ENCODE measurements at regions not wholly inside any gene's neighbourhood (a gene's known extent, or its start where the extent isn't known, plus 50 kb on each side); places are given as distances from the start of the nearest gene placed in this dataset.

- DNase-seq (ENCODE audit: low read depth in 2 of 2), result no peak
Measured at GRCh38 chr2:194002699-194003368, 1654.2 kb upstream of the SLC39A10 start.

GRCh38 chr2:193990868-193991267, 1666.2 kb upstream of the SLC39A10 start:
- DNase-seq (ENCODE audit: low read depth in 2 of 2), result no peak

- no peak for DNase-seq (ENCODE audit: low read depth in 2 of 2)
Measured at GRCh38 chr2:193989645-193990044, 1667.4 kb upstream of the SLC39A10 start.

- no peak for DNase-seq (ENCODE audit: low read depth in 2 of 2)
Measured at GRCh38 chr2:193988784-193989183, 1668.2 kb upstream of the SLC39A10 start.

GRCh38 chr2:193985272-193985671, 1671.8 kb upstream of the SLC39A10 start:
- DNase-seq (ENCODE audit: low read depth in 2 of 2), result no peak

- no peak for DNase-seq (ENCODE audit: low read depth in 2 of 2)
Measured at GRCh38 chr2:193980599-193980998, 1676.4 kb upstream of the SLC39A10 start.

GRCh38 chr2:193973781-193974180, 1683.2 kb upstream of the SLC39A10 start:
- no peak for DNase-seq (ENCODE audit: low read depth in 2 of 2)

- peak; percentile 64 to 65 for DNase-seq (ENCODE audit: low read depth in 2 of 2)
Measured at GRCh38 chr2:193966590-193966989, 1690.4 kb upstream of the SLC39A10 start.

GRCh38 chr2:193965263-193965662, 1691.8 kb upstream of the SLC39A10 start:
- DNase-seq (ENCODE audit: low read depth in 2 of 2), result no peak

GRCh38 chr2:193963472-193964119, 1693.4 kb upstream of the SLC39A10 start:
- peak; percentile 15 to 29 for DNase-seq (ENCODE audit: low read depth in 2 of 2)

GRCh38 chr2:193946806-193947205, 1710.2 kb upstream of the SLC39A10 start:
- DNase-seq (ENCODE audit: low read depth in 2 of 2), result no peak

- no peak for DNase-seq (ENCODE audit: low read depth in 2 of 2)
Measured at GRCh38 chr2:193943406-193943960, 1713.5 kb upstream of the SLC39A10 start.

GRCh38 chr2:193935114-193935513, 1721.9 kb upstream of the SLC39A10 start:
- DNase-seq (ENCODE audit: low read depth in 2 of 2), result no peak

- no peak for DNase-seq (ENCODE audit: low read depth in 2 of 2)
Measured at GRCh38 chr2:193929131-193929530, 1727.9 kb upstream of the SLC39A10 start.

- DNase-seq (ENCODE audit: low read depth in 2 of 2), result no peak
Measured at GRCh38 chr2:193907561-193907960, 1712.8 kb upstream of the TMEFF2 start.

- DNase-seq (ENCODE audit: low read depth in 2 of 2), result no peak
Measured at GRCh38 chr2:193900292-193900691, 1705.6 kb upstream of the TMEFF2 start.

GRCh38 chr2:193895226-193895625, 1700.5 kb upstream of the TMEFF2 start:
- no peak for DNase-seq (ENCODE audit: low read depth in 2 of 2)

- DNase-seq (ENCODE audit: low read depth in 2 of 2), result no peak
Measured at GRCh38 chr2:193894081-193894480, 1699.3 kb upstream of the TMEFF2 start.

- DNase-seq (ENCODE audit: low read depth in 2 of 2), result no peak
Measured at GRCh38 chr2:193891023-193891422, 1696.3 kb upstream of the TMEFF2 start.

GRCh38 chr2:193885419-193885818, 1690.7 kb upstream of the TMEFF2 start:
- no peak for DNase-seq (ENCODE audit: low read depth in 2 of 2)

GRCh38 chr2:193883820-193884219, 1689.1 kb upstream of the TMEFF2 start:
- no peak for DNase-seq (ENCODE audit: low read depth in 2 of 2)

GRCh38 chr2:193876980-193877379, 1682.2 kb upstream of the TMEFF2 start:
- no peak for DNase-seq (ENCODE audit: low read depth in 2 of 2)

GRCh38 chr2:193869564-193869963, 1674.8 kb upstream of the TMEFF2 start:
- DNase-seq (ENCODE audit: low read depth in 2 of 2), result no peak

Data from fibroblast of skin of left biceps (primary cell).